BJ (cell line): ENCODE measurements at regions not wholly inside any gene's neighbourhood (a gene's known extent, or its start where the extent isn't known, plus 50 kb on each side); places are given as distances from the start of the nearest gene placed in this dataset.
"Not testable (repeated sequence)": the region's sequence is repeated elsewhere in the genome, so short reads cannot be mapped to it uniquely, and the experiment has no call there.

Experiments used
- CTCF ChIA-PET: fragments of 350-600 bp; formaldehyde crosslinking; extraction: SDS; loops from one replicate; lab custom pipeline; 2021; ENCODE audit warnings: antibody characterized with exemption, inconsistent platforms; lab: Yijun Ruan, JAX
- POLR2A ChIA-PET: fragments of 300-600 bp; sonication (Branson Sonifier 250); formaldehyde crosslinking; extraction: SDS; loops from one replicate; lab custom pipeline; 2021; ENCODE audit warnings: antibody characterized with exemption; lab: Charles Lee
- DNase-seq: peaks from one replicate; pipeline ENCODE4 v3.0.0-alpha.2; 2011; ENCODE audit warnings: low read depth
- H3K27me3 ChIP-seq: 2 replicates; pipeline ENCODE4 v1.6.0; 2011; ENCODE audit warnings: low read length; ENCODE audit not compliant: control insufficient read depth, insufficient read depth
- H3K36me3 ChIP-seq: 2 replicates; pipeline ENCODE4 v1.5.1; 2011; ENCODE audit warnings: low read length; ENCODE audit not compliant: control insufficient read depth, insufficient read depth
- H3K4me3 ChIP-seq: 2 replicates; pipeline ENCODE4 v1.5.1; 2011; ENCODE audit warnings: low read depth, mild to moderate bottlenecking, control low read depth, low read length
- TF ChIP-seq, protein P1 (sequence below): IDR thresholded peaks from 2 replicates; pipeline ENCODE4 v1.5.1; 2011; ENCODE audit warnings: low read depth, mild to moderate bottlenecking, control low read depth, inconsistent platforms, low read length, moderate library complexity; ENCODE audit not compliant: insufficient read depth

DNA sequence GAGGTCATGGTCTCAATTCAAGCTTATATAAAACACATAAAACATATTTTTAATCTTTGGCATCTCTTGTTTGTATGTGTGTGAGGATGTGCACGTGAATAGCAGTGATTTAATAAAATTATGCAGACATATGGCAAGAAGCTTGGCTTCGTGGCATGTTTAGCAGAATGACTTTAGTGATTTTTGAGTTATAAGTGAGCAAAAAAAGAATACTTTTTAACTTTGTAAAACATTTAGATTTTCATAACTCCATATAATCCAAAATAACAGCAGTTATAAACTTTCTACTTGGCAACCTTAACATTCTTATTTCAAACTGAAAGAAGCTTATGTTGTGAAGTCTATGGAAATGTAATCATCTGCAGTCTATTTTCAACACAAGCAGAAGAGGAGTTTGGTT is 120.6 kb downstream of the SLITRK1 start:
- ChIA-PET CTCF (interaction anchor here (1.3 kb wide), 1 partner anchor 9 kb away, joined by 3 read pairs; no protein-coding TSS in a partner anchor), POLR2A (no interaction called here)
- Histone ChIP-seq H3K4me3 (no peak overlapping the region), H3K27me3 (no peaks in the 10 kb centered on the region), H3K36me3 (no peaks in the 10 kb centered on the region)
- TF ChIP-seq, protein P1, sequence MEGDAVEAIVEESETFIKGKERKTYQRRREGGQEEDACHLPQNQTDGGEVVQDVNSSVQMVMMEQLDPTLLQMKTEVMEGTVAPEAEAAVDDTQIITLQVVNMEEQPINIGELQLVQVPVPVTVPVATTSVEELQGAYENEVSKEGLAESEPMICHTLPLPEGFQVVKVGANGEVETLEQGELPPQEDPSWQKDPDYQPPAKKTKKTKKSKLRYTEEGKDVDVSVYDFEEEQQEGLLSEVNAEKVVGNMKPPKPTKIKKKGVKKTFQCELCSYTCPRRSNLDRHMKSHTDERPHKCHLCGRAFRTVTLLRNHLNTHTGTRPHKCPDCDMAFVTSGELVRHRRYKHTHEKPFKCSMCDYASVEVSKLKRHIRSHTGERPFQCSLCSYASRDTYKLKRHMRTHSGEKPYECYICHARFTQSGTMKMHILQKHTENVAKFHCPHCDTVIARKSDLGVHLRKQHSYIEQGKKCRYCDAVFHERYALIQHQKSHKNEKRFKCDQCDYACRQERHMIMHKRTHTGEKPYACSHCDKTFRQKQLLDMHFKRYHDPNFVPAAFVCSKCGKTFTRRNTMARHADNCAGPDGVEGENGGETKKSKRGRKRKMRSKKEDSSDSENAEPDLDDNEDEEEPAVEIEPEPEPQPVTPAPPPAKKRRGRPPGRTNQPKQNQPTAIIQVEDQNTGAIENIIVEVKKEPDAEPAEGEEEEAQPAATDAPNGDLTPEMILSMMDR, result no peak
- no peak for DNase-seq

DNA sequence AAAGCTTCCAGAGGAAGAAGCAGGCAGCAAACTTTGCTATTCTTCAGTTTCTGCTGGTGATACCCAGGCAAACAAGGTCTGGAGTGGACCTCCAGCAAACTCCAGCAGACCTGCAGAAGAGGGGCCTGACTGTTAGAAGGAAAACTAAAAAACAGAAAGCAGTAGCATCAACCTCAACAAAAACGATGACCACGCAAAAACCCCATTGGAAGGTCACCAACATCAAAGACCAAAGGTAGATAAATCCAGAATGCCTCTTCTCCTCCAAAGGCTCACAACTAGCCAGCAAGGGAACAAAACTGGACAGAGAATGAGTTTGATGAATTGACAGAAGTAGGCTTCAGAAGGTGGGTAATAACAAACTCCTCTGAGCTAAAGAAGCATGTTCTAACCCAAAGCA is 127.1 kb downstream of the SLITRK1 start:
- DNase-seq, H3K27me3 ChIP-seq, H3K4me3 ChIP-seq, POLR2A ChIA-PET, CTCF ChIA-PET, H3K36me3 ChIP-seq: not testable (repeated sequence)

DNA sequence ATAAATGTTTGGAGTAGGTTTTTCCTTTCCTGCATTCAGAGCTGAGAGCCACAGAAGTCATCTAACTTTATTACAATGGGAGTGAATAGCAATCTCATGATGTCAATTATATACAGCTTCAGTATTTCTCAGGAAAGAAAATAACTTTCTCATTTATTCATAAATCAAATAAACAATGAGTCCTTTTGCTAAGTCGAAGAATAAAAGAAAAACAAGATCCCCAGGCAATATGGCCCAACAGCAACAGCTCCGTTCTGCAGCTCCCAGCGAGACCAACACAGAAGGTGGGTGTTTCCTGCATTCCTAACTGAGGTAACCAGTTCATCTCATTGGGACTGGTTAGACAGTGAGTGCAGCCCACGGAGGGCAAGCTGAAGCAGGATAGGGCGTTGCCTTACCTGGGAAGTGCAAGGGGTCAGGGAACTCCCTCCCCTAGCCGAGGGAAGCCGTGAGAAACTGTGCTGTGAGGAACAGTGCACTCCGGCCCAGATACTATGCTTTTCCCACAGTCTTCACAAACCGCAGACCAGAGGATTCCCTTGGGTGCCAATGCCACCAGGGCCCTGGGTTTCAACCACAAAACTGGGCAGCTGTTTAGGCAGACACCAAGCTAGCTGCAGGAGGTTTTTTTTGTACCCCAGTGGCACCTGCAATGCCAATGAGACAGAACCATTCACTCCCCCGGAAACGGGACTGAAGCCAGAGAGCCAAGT is 128.2 kb downstream of the SLITRK1 start:
- POLR2A ChIA-PET, result no interaction called here
- Histone ChIP-seq H3K36me3 (no peaks in the 10 kb centered on the region), H3K27me3 (no peaks in the 10 kb centered on the region), H3K4me3 (no peak overlapping the region)
- TF ChIP-seq, protein P1, result no peak
- no peak for DNase-seq
- CTCF ChIA-PET, result no interaction called here

DNA sequence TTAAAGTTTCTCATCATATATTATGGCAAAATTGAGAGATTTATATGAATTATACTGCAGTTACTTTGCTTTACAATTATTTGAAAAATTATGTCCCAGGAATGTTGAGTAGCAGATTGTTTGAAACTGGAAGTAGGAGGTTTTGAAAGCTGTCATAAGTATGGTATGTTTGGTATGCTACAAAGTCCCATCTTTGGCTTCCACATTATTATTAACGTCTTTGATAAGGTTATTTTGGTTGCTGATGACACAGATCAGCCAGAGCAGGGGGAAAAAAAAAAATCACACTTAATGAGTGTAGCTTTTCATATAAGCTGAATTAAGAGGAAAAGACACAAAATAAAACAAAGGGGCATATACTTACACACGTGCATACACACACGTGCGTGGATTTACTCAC is 130.1 kb downstream of the SLITRK1 start:
- Histone ChIP-seq H3K36me3 (no peaks in the 10 kb centered on the region), H3K4me3 (no peak overlapping the region), H3K27me3 (no peaks in the 10 kb centered on the region)
- TF ChIP-seq, protein P1, result no peak
- DNase-seq, result no peak
- POLR2A ChIA-PET, result no interaction called here
- CTCF ChIA-PET, result interaction anchor here (1.0 kb wide), 1 partner anchor 9 kb away, joined by 3 read pairs; no protein-coding TSS in a partner anchor

DNA sequence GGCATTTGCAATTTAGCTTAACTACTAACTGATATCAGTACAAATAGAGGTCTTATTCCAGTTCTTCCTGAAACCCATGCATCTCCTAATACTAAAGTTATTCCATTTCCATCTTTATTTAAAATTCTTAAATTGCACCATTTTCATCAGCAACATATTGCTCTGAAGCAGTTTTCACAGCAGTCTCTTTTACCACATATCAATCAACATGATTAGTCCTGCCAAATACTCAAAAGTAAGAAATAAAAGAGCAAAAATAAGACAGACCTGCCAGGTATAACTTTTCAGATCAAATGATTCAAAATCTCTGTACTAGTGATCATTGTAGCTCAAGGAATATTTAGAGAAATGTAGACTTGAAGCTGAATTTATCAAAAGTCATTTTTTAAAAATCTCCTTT is 141.7 kb downstream of the SLITRK1 start:
- TF ChIP-seq, protein P1, result no peak
- no peak for DNase-seq
- ChIA-PET POLR2A (no interaction called here), CTCF (interaction anchor here (0.9 kb wide), 1 partner anchor 40 kb away, joined by 4 read pairs; no protein-coding TSS in a partner anchor)
- H3K27me3 ChIP-seq, result no peaks in the 10 kb centered on the region
- no peaks in the 10 kb centered on the region for H3K36me3 ChIP-seq
- no peak overlapping the region for H3K4me3 ChIP-seq

DNA sequence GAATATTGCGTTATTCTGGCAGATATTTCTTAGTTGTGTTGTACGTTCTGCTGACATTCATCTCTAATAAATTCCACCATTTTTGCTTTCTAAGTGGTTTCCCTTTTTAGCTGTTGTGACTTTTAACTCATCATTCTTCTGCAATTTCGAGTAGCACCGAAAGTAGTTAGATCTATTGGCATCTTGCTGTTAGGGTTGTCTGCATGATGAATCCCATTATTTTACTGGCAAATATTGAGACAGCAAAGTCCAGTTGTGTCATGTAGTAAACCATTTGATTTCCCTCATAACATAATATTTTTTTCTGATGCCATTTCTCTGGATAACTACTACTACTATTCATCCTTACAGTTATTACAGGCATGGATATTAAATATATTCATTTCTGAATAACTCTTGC is 143.9 kb downstream of the SLITRK1 start:
- Histone ChIP-seq H3K27me3 (no peaks in the 10 kb centered on the region), H3K36me3 (no peaks in the 10 kb centered on the region), H3K4me3 (no peak overlapping the region)
- POLR2A ChIA-PET, result no interaction called here
- no peak for DNase-seq
- CTCF ChIA-PET, result no interaction called here
- TF ChIP-seq, protein P1, result no peak
